HK-2 (cell line): ENCODE measurements at regions not wholly inside any gene's neighbourhood (a gene's known extent, or its start where the extent isn't known, plus 50 kb on each side); places are given as distances from the start of the nearest gene placed in this dataset.

Source experiments
- DNase-seq: peaks from one replicate; pipeline ENCODE4 v3.0.0-alpha.2; 2018; ENCODE audit not compliant: unreplicated experiment

GRCh38 chr11:87429996-87430395 is 392.3 kb downstream of the TMEM135 start:
- DNase-seq = no peak

- no peak for DNase-seq
Observed at GRCh38 chr11:87428266-87428665, 390.5 kb downstream of the TMEM135 start.

- no peak for DNase-seq
Observed at GRCh38 chr11:87425943-87426342, 388.2 kb downstream of the TMEM135 start.

- no peak for DNase-seq
Observed at GRCh38 chr11:87425391-87425790, 387.7 kb downstream of the TMEM135 start.

GRCh38 chr11:87423161-87423560 is 385.4 kb downstream of the TMEM135 start:
- DNase-seq = no peak

- no peak for DNase-seq
Observed at GRCh38 chr11:87422566-87422965, 384.8 kb downstream of the TMEM135 start.

GRCh38 chr11:87421422-87421821 is 383.7 kb downstream of the TMEM135 start:
- DNase-seq = peak; percentile 17

- DNase-seq = no peak
Observed at GRCh38 chr11:87417951-87418350, 380.2 kb downstream of the TMEM135 start.

- DNase-seq = no peak
Observed at GRCh38 chr11:87405843-87406242, 368.1 kb downstream of the TMEM135 start.

- no peak for DNase-seq
Observed at GRCh38 chr11:87405356-87405755, 367.6 kb downstream of the TMEM135 start.

GRCh38 chr11:87401653-87402052 is 363.9 kb downstream of the TMEM135 start:
- DNase-seq = no peak

GRCh38 chr11:87399341-87399740 is 361.6 kb downstream of the TMEM135 start:
- no peak for DNase-seq

- DNase-seq = no peak
Observed at GRCh38 chr11:87398931-87399330, 361.2 kb downstream of the TMEM135 start.

- no peak for DNase-seq
Observed at GRCh38 chr11:87397011-87397865, 359.5 kb downstream of the TMEM135 start.

- no peak for DNase-seq
Observed at GRCh38 chr11:87394924-87395323, 357.2 kb downstream of the TMEM135 start.

- DNase-seq = no peak
Observed at GRCh38 chr11:87392665-87393064, 354.9 kb downstream of the TMEM135 start.

GRCh38 chr11:87391496-87391895 is 353.8 kb downstream of the TMEM135 start:
- no peak for DNase-seq

- DNase-seq = no peak
Observed at GRCh38 chr11:87384078-87384729, 346.5 kb downstream of the TMEM135 start.

GRCh38 chr11:87374038-87374807 is 336.5 kb downstream of the TMEM135 start:
- no peak for DNase-seq
